Heart left ventricle (tissue), 13 donors: ENCODE measurements at regions not wholly inside any gene's neighbourhood (a gene's known extent, or its start where the extent isn't known, plus 50 kb on each side); places are given as distances from the start of the nearest gene placed in this dataset.

Source experiments
- POLR2A ChIP-seq, 2 donors: fragments of 450-650 bp; IDR thresholded peaks; one replicate each; pipeline ENCODE4 v1.6.1; 2017; ENCODE audit warnings: antibody characterized with exemption in 2 of 2, mild to moderate bottlenecking in 2 of 2, moderate library complexity in 2 of 2
- TF ChIP-seq, protein P1 (sequence below), 12 donors: fragments of 200-600 bp; sonication (generic) in 4 of 12; IDR thresholded peaks; one replicate each; pipeline versions ENCODE4 v1.5.0 to v1.8.0; 2018 to 2022; ENCODE audit warnings: antibody characterized with exemption in 12 of 12, mild to moderate bottlenecking in 5 of 12
- donor health status: ischemic (EF 13 %, LVEDD 7.1; RV severe dilation, severe dysfunction).
- donor health status: DM: no; HTN: yes; CAD: no.
- donor health status: DM: no; HTN: no; CAD: no.
- donor health status: ischemic (EF 25% LVEDD 6.9; RV normal size, moderate dysfunction).
- donor health status: ischemic (EF 25% LVEDD 5.7; RV mildly dilated, moderate dysfunction).
- donor health status: ischemic (EF 35%, LVEDD 5.7; RV mildly dilated, moderate dysfunction).
- donor health status: nonischemic (EF 11% LVEDD 7.7; RV severe dilation, severe dysfunction).
- donor health status: DM: yes; HTN: yes; CAD: no.
- donor health status: PGD.
- donor health status: ischemic (EF 29% LVEDD 5.4; RV normal size, mild dysfunction).
- donor health status: nonischemic (EF 23%, LVEDD 6.1; RV moderate dilation, normal function).

DNA sequence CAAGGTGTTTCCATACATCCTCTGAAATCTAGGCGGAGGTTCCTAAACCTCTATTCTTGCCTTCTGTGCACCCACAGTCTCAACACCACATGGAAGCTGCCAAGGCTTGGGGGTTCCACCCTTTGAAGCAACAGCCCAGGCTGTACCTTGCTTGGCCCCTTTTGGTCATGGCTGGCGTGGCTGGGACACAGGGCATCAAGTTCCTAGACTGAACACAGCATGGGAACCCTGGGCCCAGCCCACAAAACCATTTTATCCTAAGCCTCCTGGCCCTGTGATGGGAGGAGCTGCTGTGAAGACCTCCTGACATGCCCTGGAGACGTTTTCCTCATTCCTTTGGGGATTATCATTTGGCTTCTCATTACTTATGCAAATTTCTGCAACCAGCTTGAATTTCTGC, 739.0 kb upstream of the NECTIN3 start:
- TF ChIP-seq, protein P1, sequence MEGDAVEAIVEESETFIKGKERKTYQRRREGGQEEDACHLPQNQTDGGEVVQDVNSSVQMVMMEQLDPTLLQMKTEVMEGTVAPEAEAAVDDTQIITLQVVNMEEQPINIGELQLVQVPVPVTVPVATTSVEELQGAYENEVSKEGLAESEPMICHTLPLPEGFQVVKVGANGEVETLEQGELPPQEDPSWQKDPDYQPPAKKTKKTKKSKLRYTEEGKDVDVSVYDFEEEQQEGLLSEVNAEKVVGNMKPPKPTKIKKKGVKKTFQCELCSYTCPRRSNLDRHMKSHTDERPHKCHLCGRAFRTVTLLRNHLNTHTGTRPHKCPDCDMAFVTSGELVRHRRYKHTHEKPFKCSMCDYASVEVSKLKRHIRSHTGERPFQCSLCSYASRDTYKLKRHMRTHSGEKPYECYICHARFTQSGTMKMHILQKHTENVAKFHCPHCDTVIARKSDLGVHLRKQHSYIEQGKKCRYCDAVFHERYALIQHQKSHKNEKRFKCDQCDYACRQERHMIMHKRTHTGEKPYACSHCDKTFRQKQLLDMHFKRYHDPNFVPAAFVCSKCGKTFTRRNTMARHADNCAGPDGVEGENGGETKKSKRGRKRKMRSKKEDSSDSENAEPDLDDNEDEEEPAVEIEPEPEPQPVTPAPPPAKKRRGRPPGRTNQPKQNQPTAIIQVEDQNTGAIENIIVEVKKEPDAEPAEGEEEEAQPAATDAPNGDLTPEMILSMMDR (IDR thresholded peaks at IDR 0.05) = no peak
- no peak for TF ChIP-seq POLR2A (IDR thresholded peaks at IDR 0.05)
